Stimulated activated CD8-positive, alpha-beta memory T cell treated with anti-CD3 and anti-CD28 coated beads, Interleukin-12 subunit alpha, Interleukin-12 subunit beta, amount 100 ng/mL, for 24 hours (primary cell): ENCODE measurements at regions not wholly inside any gene's neighbourhood (a gene's known extent, or its start where the extent isn't known, plus 50 kb on each side); places are given as distances from the start of the nearest gene placed in this dataset.
"Not testable (repeated sequence)": the region's sequence is repeated elsewhere in the genome, so short reads cannot be mapped to it uniquely, and the experiment has no call there.

Experiments used
- DNase-seq: peaks from one replicate; pipeline ENCODE4 v3.0.0-alpha.2; 2020; ENCODE audit errors: extremely low read depth

DNA sequence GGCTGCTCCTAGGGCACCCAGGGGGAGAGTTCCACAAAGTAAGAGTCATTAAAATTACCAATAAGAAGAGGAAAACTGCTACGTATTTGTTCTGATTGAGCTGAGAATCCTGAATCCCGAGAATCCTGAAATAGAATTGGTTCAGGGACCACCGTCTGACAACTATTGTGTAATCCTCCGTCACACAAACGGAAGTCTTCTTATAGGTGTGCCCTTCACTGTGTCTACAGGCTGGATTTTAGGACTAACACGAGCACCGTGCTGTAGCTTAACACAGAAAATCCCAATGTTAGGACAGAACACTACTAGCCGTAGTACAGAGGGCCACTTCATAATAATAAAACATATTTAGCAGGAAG lies 50.6 kb upstream of the RNF182 start:
- no peak for DNase-seq

- peak; percentile 32 for DNase-seq
Observed at GRCh38 chr6:13873288-13874190, 51.2 kb upstream of the RNF182 start.

- no peak for DNase-seq
Observed at GRCh38 chr6:13872681-13873080, 52.1 kb upstream of the RNF182 start.

- DNase-seq: not testable (repeated sequence)
Observed at GRCh38 chr6:13872006-13872405, 52.7 kb upstream of the RNF182 start.

DNA sequence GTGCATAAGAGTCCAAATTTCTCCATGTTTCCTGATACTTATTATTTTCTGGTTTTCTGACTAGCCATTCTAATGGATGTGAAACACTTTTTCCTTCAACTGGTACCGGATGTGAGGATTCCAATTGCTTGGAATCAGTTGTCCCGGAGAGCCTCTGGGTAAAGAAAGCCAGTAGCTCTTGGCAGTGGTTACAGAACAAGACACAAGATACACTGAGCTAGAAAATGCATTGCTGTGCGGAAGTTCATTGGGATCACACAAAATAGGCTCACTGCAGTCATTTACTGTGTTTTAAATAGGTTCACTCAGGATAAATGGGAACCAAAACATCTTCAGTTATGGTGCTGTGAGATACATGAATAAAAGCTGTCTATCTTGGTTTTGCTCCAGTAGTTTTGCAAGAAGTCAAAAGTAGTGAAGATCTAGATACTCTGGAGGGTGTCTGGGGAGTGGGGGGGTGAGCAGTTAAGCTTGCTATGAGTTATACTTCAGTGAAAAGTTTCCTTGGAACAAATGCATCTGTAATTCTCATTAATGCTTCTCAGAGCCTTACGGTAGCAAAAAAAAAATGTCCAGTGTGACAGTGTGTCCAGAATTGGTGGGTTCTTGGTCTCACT lies 54.4 kb upstream of the RNF182 start:
- DNase-seq: no peak

- no peak for DNase-seq
Observed at GRCh38 chr6:13868236-13868635, 53.9 kb upstream of the MCUR1 start.

DNA sequence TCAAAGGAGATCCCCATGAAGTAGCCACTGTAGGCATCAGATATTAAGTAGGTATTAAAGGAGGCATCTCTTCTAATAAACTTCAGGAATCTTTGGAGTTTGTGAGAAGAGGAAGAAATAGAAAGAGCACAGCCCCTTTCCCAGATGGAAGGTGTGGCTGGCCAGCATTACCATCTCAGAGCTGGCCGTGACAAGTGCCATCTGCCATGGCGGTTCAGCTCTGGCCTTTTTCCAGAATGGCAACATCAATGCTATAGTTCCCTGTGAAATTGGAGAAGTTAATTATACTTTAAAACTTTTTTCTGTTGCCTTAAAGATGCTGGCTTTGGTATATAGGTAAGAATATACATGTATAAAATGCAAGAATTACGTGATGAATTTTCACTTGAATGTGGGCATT lies 51.9 kb upstream of the MCUR1 start:
- no peak for DNase-seq

DNA sequence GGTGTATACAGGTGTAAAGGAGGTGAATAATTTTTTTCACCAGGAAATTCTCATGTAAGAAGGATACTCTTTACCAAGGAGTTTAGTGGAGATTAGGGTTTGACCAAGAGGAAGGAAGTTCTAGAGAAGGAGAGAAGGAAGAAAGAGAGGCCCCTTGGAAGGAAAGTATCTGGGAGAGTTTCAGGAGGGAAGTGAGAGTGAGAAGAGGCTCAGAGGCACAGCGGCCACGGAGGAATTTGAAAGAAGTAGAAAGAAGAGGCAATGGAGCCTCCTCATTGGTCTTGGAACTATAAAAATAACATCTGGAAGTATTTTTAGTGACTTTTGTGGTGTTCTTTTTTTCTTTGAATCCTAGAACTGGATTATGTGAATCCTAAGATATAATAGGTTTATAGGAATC lies 50.8 kb upstream of the MCUR1 start:
- no peak for DNase-seq

DNA sequence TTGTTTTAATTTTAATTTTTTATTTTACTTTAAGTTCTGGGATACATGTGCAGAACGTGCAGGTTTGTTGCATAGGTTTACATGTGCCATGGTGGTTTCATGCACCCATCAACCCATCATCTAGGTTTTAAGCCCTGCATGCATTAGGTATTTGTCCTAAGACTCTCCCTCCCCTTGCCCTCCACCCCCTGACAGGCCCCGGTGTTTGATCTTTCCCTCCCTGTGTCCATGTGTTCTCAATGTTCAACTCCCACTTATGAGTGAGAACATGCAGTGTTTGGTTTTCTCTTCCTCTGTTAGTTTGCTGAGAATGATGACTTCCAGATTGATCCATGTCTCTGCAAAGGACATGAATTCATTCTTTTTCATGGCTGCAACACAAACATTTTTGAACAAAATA lies 50.3 kb upstream of the MCUR1 start:
- not testable (repeated sequence) for DNase-seq
